Neural cell (in vitro differentiated cells): ENCODE measurements at regions not wholly inside any gene's neighbourhood (a gene's known extent, or its start where the extent isn't known, plus 50 kb on each side); places are given as distances from the start of the nearest gene placed in this dataset.

Experiments used
- H2AFZ ChIP-seq: fragments of 200-600, 300-800 bp; sonication (generic), shearing (Covaris generic); 2 replicates; pipeline ENCODE4 v1.6.0; 2014; ENCODE audit warnings: low read depth, mild to moderate bottlenecking, antibody characterized with exemption, low read length, moderate library complexity
- H3F3A ChIP-seq: fragments of 200-600 bp; shearing (Covaris generic); 2 replicates; pipeline ENCODE4 v1.6.1; 2016; ENCODE audit warnings: mild to moderate bottlenecking, moderate library complexity, mixed read lengths, antibody characterized with exemption, low read length; ENCODE audit not compliant: insufficient read depth, poor library complexity, severe bottlenecking
- H3K27ac ChIP-seq: fragments of 200-600, 300-800 bp; sonication (generic), shearing (Covaris generic); 2 replicates; pipeline ENCODE4 v1.5.1; 2014; ENCODE audit warnings: mild to moderate bottlenecking, low read length, moderate library complexity
- H3K27me3 ChIP-seq: fragments of 300-800, 200-600 bp; sonication (generic), shearing (Covaris generic); 2 replicates; pipeline ENCODE4 v1.6.0; 2014; ENCODE audit warnings: mild to moderate bottlenecking, low read depth, low read length, moderate library complexity; ENCODE audit not compliant: insufficient read depth
- H3K36me3 ChIP-seq: fragments of 300-800, 200-600 bp; sonication (generic), shearing (Covaris generic); 2 replicates; pipeline ENCODE4 v1.5.1; 2014; ENCODE audit warnings: mild to moderate bottlenecking, antibody characterized with exemption, low read length, moderate library complexity; ENCODE audit not compliant: insufficient read depth
- H3K4me2 ChIP-seq: fragments of 300-800, 200-600 bp; sonication (generic), shearing (Covaris generic); 2 replicates; pipeline ENCODE4 v1.6.0; 2014; ENCODE audit warnings: mild to moderate bottlenecking, low read length
- H3K4me3 ChIP-seq: fragments of 300-800, 200-600 bp; sonication (generic), shearing (Covaris generic); 2 replicates; pipeline ENCODE4 v1.5.1; 2014; ENCODE audit warnings: mild to moderate bottlenecking, low read length, moderate library complexity
- H3K79me2 ChIP-seq: fragments of 200-600 bp; shearing (Covaris generic); replicated peaks from 2 replicates; pipeline ENCODE4 v1.6.0; 2014; ENCODE audit warnings: mild to moderate bottlenecking, low read length, moderate library complexity; ENCODE audit not compliant: insufficient read depth
- H3K9ac ChIP-seq: fragments of 300-800, 200-600 bp; sonication (generic), shearing (Covaris generic); 2 replicates; pipeline ENCODE4 v1.6.1; 2016; ENCODE audit warnings: mild to moderate bottlenecking, low read length, mixed read lengths
- H3K9me2 ChIP-seq: fragments of 200-600 bp; shearing (Covaris generic); 2 replicates; pipeline ENCODE4 v1.6.1; 2016; ENCODE audit warnings: mild to moderate bottlenecking, low read length, mixed read lengths; ENCODE audit not compliant: insufficient read depth
- H3K9me3 ChIP-seq: fragments of 200-600, 300-800 bp; sonication (generic), shearing (Covaris generic); 2 replicates; pipeline ENCODE4 v1.6.1; 2016; ENCODE audit warnings: mild to moderate bottlenecking, mixed run types, low read length, moderate library complexity, mixed read lengths
- H4K20me1 ChIP-seq: fragments of 200-600 bp; shearing (Covaris generic); 2 replicates; pipeline ENCODE4 v1.6.1; 2016; ENCODE audit warnings: mild to moderate bottlenecking, mixed run types; ENCODE audit not compliant: insufficient read depth
- EP300 ChIP-seq: fragments of 450-650 bp; conservative IDR thresholded peaks from 2 replicates; pipeline ENCODE4 v1.6.1; 2014; ENCODE audit warnings: antibody characterized with exemption, mild to moderate bottlenecking, moderate library complexity; ENCODE audit not compliant: poor library complexity, severe bottlenecking
- EZH2 ChIP-seq: fragments of 200-600, 300-800 bp; shearing (Covaris generic), sonication (generic); IDR thresholded peaks from 2 replicates; pipeline ENCODE4 v1.6.1; 2014; ENCODE audit warnings: antibody characterized with exemption, low read length, borderline replicate concordance, mild to moderate bottlenecking; ENCODE audit not compliant: insufficient read depth, poor library complexity, severe bottlenecking
- MXI1 ChIP-seq: fragments of 450-650 bp; conservative IDR thresholded peaks from 2 replicates; pipeline ENCODE4 v1.6.1; 2014; ENCODE audit warnings: antibody characterized with exemption, mild to moderate bottlenecking; ENCODE audit not compliant: poor library complexity, severe bottlenecking
- POLR2AphosphoS5 ChIP-seq: IDR thresholded peaks from 2 replicates; pipeline ENCODE4 v1.6.1; 2012
- RAD21 ChIP-seq: fragments of 450-650 bp; conservative IDR thresholded peaks from 2 replicates; pipeline ENCODE4 v1.6.1; 2014; ENCODE audit warnings: antibody characterized with exemption, mild to moderate bottlenecking, moderate library complexity
- SMC3 ChIP-seq: fragments of 450-650 bp; conservative IDR thresholded peaks from 2 replicates; pipeline ENCODE4 v1.6.1; 2014; ENCODE audit warnings: antibody characterized with exemption, mild to moderate bottlenecking, moderate library complexity; ENCODE audit not compliant: poor library complexity
- TAF1 ChIP-seq: IDR thresholded peaks from 2 replicates; pipeline ENCODE4 v1.6.1; 2012; ENCODE audit warnings: low read depth
- TF ChIP-seq, protein P1 (sequence below): fragments of 450-650 bp; IDR thresholded peaks from 2 replicates; pipeline ENCODE4 v1.5.1; 2014; ENCODE audit warnings: antibody characterized with exemption, mild to moderate bottlenecking, moderate library complexity; ENCODE audit not compliant: poor library complexity, severe bottlenecking
- TF ChIP-seq, protein P2 (sequence below): IDR thresholded peaks from 2 replicates; pipeline ENCODE4 v1.6.1; 2012; ENCODE audit warnings: borderline replicate concordance

DNA sequence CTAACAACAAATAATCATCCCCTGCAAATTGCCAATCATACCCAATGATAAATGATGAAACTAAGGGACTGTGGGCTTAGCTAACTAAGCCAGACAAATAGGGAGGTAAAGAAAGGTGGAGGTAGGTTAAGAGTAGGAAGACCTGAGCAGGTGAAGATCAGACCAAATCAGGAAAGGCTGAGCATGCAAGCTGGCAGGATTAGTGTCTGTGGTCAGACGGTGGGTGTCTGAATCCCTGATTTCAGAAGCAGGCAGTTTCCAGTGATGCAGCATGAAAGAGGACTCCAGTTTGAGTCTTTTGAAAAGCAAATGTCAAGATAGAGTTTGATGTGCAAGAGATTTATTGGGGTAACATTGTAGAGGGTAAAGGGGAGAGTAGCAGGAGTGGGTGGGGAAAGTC lies 181.4 kb upstream of the MYLIP start (continued):
- TF ChIP-seq, protein P1, sequence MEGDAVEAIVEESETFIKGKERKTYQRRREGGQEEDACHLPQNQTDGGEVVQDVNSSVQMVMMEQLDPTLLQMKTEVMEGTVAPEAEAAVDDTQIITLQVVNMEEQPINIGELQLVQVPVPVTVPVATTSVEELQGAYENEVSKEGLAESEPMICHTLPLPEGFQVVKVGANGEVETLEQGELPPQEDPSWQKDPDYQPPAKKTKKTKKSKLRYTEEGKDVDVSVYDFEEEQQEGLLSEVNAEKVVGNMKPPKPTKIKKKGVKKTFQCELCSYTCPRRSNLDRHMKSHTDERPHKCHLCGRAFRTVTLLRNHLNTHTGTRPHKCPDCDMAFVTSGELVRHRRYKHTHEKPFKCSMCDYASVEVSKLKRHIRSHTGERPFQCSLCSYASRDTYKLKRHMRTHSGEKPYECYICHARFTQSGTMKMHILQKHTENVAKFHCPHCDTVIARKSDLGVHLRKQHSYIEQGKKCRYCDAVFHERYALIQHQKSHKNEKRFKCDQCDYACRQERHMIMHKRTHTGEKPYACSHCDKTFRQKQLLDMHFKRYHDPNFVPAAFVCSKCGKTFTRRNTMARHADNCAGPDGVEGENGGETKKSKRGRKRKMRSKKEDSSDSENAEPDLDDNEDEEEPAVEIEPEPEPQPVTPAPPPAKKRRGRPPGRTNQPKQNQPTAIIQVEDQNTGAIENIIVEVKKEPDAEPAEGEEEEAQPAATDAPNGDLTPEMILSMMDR = no peak
- TF ChIP-seq POLR2AphosphoS5 = no peak

DNA sequence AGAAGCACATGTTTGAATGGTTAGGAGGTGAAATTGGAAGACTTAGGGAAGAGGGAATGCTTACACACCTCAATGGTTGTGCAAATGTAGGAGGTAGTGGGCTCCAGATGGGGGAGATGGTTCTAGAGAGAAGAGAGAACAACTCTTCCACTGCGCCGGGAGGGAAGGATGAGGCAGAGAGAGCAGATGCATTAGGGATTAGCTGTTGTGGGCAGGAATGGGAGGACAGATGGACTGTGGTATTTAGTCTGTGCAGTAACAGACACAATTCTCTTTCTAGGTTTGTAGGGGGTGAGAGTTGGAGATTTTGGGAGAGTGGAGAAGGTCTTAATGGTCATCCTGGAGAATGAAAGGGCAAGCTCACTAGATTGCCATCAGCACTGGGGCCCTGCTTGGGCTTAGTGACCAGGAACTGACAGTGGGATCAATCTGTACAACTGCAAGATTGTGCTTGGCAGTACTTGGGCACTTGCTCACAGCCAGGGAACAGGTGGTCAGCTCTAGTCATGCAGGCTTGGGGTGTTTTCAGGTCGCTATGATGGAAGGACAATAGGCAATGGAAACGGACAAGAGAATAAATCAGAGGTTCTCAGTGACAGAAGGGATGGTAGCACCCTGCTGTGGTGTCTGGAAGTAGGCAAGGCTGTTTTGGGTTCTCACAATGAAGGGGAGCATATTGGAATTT lies 182.0 kb upstream of the MYLIP start:
- Histone ChIP-seq H4K20me1 (no peaks in the 10 kb centered on the region), H2AFZ (no peak overlapping the region), H3K27me3 (no peaks in the 10 kb centered on the region), H3K4me3 (no peak overlapping the region), H3K9ac (no peak overlapping the region), H3K27ac (no peak overlapping the region), H3K9me2 (no peaks in the 10 kb centered on the region), H3K36me3 (no peaks in the 10 kb centered on the region), H3K4me2 (no peak overlapping the region), H3K9me3 (no peaks in the 10 kb centered on the region), H3F3A (no peaks in the 10 kb centered on the region), H3K79me2 (no peaks in the 10 kb centered on the region)
- no peak for TF ChIP-seq SMC3
- TF ChIP-seq, protein P1 = no peak
- no peak for TF ChIP-seq TAF1
- TF ChIP-seq MXI1 = no peak
- no peak for TF ChIP-seq POLR2AphosphoS5
- TF ChIP-seq, protein P2, sequence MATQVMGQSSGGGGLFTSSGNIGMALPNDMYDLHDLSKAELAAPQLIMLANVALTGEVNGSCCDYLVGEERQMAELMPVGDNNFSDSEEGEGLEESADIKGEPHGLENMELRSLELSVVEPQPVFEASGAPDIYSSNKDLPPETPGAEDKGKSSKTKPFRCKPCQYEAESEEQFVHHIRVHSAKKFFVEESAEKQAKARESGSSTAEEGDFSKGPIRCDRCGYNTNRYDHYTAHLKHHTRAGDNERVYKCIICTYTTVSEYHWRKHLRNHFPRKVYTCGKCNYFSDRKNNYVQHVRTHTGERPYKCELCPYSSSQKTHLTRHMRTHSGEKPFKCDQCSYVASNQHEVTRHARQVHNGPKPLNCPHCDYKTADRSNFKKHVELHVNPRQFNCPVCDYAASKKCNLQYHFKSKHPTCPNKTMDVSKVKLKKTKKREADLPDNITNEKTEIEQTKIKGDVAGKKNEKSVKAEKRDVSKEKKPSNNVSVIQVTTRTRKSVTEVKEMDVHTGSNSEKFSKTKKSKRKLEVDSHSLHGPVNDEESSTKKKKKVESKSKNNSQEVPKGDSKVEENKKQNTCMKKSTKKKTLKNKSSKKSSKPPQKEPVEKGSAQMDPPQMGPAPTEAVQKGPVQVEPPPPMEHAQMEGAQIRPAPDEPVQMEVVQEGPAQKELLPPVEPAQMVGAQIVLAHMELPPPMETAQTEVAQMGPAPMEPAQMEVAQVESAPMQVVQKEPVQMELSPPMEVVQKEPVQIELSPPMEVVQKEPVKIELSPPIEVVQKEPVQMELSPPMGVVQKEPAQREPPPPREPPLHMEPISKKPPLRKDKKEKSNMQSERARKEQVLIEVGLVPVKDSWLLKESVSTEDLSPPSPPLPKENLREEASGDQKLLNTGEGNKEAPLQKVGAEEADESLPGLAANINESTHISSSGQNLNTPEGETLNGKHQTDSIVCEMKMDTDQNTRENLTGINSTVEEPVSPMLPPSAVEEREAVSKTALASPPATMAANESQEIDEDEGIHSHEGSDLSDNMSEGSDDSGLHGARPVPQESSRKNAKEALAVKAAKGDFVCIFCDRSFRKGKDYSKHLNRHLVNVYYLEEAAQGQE = no peak
- TF ChIP-seq RAD21 = no peak
- TF ChIP-seq EP300 = no peak

DNA sequence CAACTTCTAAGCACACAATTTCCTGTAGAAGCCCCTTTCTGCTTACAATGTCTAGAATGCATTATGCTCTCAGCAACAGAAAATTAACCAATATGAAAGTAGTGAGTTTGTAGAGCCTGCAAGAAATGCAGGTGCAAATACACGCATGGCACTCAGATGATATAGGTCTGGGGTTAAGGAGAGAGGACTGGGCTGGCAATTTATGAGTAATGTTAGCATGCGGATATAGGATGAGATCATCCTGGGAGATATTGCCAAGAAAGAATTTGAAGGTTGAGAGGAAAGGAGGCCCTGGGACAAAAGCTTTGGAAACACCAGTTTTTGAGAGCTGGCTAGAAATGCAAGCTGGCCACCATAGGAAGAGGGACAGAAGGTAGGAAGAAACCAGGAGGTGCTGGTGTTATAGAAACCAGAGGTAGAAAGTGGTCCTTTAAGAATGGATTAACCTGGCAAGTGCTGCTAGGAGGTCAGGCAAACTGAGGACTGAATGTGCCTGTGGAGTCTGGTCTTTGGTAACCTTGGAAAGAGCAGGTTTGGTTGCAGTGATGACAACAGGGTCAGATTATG lies 183.2 kb upstream of the MYLIP start:
- H3K27me3 ChIP-seq = no peaks in the 10 kb centered on the region
- H4K20me1 ChIP-seq = no peaks in the 10 kb centered on the region
- no peaks in the 10 kb centered on the region for H3K9me2 ChIP-seq
- no peak overlapping the region for H3K9ac ChIP-seq
- no peaks in the 10 kb centered on the region for H3K36me3 ChIP-seq
- no peaks in the 10 kb centered on the region for H3K79me2 ChIP-seq
- no peak overlapping the region for H3K4me2 ChIP-seq
- H2AFZ ChIP-seq = no peak overlapping the region
- H3K4me3 ChIP-seq = no peak overlapping the region
- no peak overlapping the region for H3K27ac ChIP-seq
- no peaks in the 10 kb centered on the region for H3F3A ChIP-seq
- H3K9me3 ChIP-seq = no peaks in the 10 kb centered on the region
- TF ChIP-seq POLR2AphosphoS5 = no peak
- TF ChIP-seq TAF1 = no peak
- no peak for TF ChIP-seq EP300
- TF ChIP-seq, protein P1 = no peak
- no peak for TF ChIP-seq EZH2
- TF ChIP-seq MXI1 = no peak
- TF ChIP-seq, protein P2 = no peak
- no peak for TF ChIP-seq RAD21
- TF ChIP-seq SMC3 = no peak
